Osteocyte (in vitro differentiated cells): ENCODE measurements at regions not wholly inside any gene's neighbourhood (a gene's known extent, or its start where the extent isn't known, plus 50 kb on each side); places are given as distances from the start of the nearest gene placed in this dataset.

Experiments used
- DNase-seq: peaks from one replicate; pipeline ENCODE4 v3.0.0; 2021; ENCODE audit warnings: mixed read lengths; ENCODE audit not compliant: unreplicated experiment; ENCODE audit errors: extremely low spot score
- H3K27ac Mint-ChIP-seq: one replicate; pipeline ENCODE4 v1.8.0; 2021; ENCODE audit warnings: mild to moderate bottlenecking, mixed read lengths; ENCODE audit not compliant: unreplicated experiment
- H3K27me3 Mint-ChIP-seq: one replicate; pipeline ENCODE4 v1.8.0; 2021; ENCODE audit warnings: mixed read lengths; ENCODE audit not compliant: unreplicated experiment
- H3K36me3 Mint-ChIP-seq: one replicate; pipeline ENCODE4 v1.8.0; 2021; ENCODE audit warnings: mixed read lengths; ENCODE audit not compliant: unreplicated experiment
- H3K4me1 Mint-ChIP-seq: one replicate; pipeline ENCODE4 v1.8.0; 2021; ENCODE audit warnings: mixed read lengths; ENCODE audit not compliant: unreplicated experiment
- H3K4me3 Mint-ChIP-seq: one replicate; pipeline ENCODE4 v1.8.0; 2021; ENCODE audit warnings: mild to moderate bottlenecking, moderate library complexity, mixed read lengths; ENCODE audit not compliant: unreplicated experiment
- H3K9me3 Mint-ChIP-seq: one replicate; pipeline ENCODE4 v1.8.0; 2021; ENCODE audit warnings: mixed read lengths; ENCODE audit not compliant: unreplicated experiment
- TF ChIP-seq, protein P1 (sequence below): fragments of 200-600 bp; sonication (generic); IDR thresholded peaks from 2 replicates; pipeline ENCODE4 v1.5.0; 2021; ENCODE audit warnings: antibody characterized with exemption, mild to moderate bottlenecking, moderate library complexity

DNA sequence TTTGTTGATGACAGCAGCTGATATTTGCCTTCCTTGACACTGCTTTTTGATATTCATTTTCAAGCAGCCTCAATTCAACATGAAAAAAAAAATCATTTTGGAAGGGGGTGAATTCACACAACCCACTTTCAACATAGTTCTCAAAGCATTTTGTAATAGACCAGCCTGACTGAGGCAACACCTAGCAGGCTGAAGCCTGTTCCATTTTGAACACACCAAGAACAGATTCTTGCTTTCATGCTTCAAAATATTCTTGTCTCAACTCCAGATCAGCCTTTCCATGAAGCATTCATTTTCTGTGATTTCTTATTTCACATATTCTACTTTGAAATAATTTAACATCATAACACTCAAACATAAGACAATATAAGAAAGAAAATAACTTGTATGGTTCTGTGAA lies 812.6 kb upstream of the POU3F3 start:
- DNase-seq, result no peak
- no peaks in the 10 kb centered on the region for H3K4me1 Mint-ChIP-seq
- H3K4me3 Mint-ChIP-seq, result no peak overlapping the region
- H3K9me3 Mint-ChIP-seq, result no peaks in the 10 kb centered on the region
- no peak overlapping the region for H3K27ac Mint-ChIP-seq
- TF ChIP-seq, protein P1, sequence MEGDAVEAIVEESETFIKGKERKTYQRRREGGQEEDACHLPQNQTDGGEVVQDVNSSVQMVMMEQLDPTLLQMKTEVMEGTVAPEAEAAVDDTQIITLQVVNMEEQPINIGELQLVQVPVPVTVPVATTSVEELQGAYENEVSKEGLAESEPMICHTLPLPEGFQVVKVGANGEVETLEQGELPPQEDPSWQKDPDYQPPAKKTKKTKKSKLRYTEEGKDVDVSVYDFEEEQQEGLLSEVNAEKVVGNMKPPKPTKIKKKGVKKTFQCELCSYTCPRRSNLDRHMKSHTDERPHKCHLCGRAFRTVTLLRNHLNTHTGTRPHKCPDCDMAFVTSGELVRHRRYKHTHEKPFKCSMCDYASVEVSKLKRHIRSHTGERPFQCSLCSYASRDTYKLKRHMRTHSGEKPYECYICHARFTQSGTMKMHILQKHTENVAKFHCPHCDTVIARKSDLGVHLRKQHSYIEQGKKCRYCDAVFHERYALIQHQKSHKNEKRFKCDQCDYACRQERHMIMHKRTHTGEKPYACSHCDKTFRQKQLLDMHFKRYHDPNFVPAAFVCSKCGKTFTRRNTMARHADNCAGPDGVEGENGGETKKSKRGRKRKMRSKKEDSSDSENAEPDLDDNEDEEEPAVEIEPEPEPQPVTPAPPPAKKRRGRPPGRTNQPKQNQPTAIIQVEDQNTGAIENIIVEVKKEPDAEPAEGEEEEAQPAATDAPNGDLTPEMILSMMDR, result no peak
- H3K36me3 Mint-ChIP-seq, result no peaks in the 10 kb centered on the region
- H3K27me3 Mint-ChIP-seq, result peaks cover 4% of the 10 kb centered on the region

DNA sequence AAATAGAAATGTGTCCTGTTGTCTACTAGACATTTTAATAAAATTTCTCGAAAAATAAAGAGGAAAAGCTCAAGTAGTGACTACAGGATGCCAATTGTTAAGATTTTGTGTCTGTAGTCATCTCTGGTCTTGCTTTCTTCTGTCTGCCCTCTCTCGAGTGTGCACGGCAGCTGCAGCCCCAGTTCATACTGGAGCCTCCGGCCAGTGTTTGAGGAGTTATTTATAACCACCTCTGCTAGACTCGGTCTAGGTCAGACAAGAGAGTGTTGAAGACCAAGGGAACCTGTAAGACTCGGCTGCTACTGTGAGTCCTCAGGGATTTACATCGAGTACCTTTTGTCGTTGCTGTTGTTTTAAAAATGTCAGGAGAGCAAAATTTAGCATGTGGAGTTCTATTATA lies 810.1 kb upstream of the POU3F3 start:
- H3K4me1 Mint-ChIP-seq, result peaks cover under 1% of the 10 kb centered on the region
- no peak overlapping the region for H3K4me3 Mint-ChIP-seq
- no peak for DNase-seq
- TF ChIP-seq, protein P1, result no peak
- H3K36me3 Mint-ChIP-seq, result no peaks in the 10 kb centered on the region
- H3K27me3 Mint-ChIP-seq, result peaks cover 4% of the 10 kb centered on the region
- H3K9me3 Mint-ChIP-seq, result no peaks in the 10 kb centered on the region
- no peak overlapping the region for H3K27ac Mint-ChIP-seq

DNA sequence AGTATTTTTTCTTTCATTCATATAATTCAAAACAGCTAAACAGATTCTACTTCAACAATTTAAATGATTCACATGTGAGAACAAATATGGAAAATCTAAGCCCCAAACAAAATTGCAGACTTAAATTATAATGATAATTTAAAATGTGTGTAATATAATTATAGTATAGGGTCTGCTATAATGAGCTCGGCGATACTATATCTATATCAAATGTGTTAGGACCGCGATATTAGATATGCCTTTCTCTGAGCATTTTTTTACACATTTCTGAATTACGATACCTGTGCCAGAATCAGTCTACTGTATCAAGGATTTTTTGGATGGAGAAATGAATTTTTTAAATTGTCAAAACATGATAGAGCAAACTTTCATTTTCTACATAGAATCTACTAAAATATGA lies 808.8 kb upstream of the POU3F3 start:
- no peaks in the 10 kb centered on the region for H3K27me3 Mint-ChIP-seq
- no peak for DNase-seq

DNA sequence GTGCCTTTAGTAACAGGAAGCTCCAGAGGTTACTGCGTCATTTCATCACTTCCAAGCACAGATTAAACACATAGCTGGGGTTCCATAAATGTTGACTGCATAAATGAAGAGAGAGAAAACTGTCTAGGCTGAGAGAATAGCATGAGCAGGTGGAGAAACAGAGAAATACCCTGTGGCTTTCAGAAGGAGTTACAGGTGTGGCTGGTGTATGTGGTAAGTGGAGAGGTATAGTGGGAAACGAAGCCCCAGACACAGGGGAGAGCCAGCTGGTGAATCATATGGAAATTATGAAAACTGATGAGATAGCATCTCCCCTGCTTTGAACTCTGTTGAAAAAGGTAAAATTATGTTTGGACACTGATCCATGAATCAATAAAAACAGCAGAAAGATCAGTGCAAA lies 807.4 kb upstream of the POU3F3 start:
- no peak for DNase-seq
- Mint-ChIP-seq H3K27me3 (no peaks in the 10 kb centered on the region), H3K36me3 (no peaks in the 10 kb centered on the region), H3K4me3 (no peak overlapping the region), H3K4me1 (peaks cover 5% of the 10 kb centered on the region), H3K9me3 (no peaks in the 10 kb centered on the region), H3K27ac (no peak overlapping the region)
- TF ChIP-seq, protein P1, result no peak

More for the DNA sequence above, 808.8 kb upstream of the POU3F3 start:
- no peaks in the 10 kb centered on the region for H3K36me3 Mint-ChIP-seq
- H3K4me1 Mint-ChIP-seq, result peaks cover 5% of the 10 kb centered on the region
- no peak overlapping the region for H3K27ac Mint-ChIP-seq
- TF ChIP-seq, protein P1, result no peak
- no peaks in the 10 kb centered on the region for H3K9me3 Mint-ChIP-seq
- no peak overlapping the region for H3K4me3 Mint-ChIP-seq

DNA sequence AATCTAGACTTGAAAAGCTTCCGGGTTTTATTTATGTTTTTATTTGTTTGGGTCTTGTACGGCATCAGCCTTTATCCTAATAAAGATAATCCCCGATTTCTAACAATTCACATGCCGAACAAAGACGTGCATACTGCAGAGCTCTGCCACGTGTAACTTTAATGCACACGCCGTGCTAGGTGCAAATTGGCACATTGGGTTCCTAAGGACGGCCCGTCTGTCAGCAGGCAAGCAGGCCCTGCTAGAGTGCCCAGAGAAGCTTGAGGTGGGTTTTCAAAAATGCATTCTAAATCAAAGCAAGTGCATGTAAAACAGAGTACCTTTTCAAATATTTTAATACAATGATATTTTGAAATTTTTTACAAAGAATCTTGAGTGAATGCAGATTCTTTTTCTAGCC lies 806.4 kb upstream of the POU3F3 start:
- Mint-ChIP-seq H3K4me3 (no peak overlapping the region), H3K9me3 (no peaks in the 10 kb centered on the region), H3K36me3 (no peaks in the 10 kb centered on the region), H3K27ac (no peak overlapping the region), H3K4me1 (peaks cover 5% of the 10 kb centered on the region), H3K27me3 (no peaks in the 10 kb centered on the region)
- TF ChIP-seq, protein P1, result no peak
- DNase-seq, result no peak
